IMR-90 (cell line): ENCODE measurements at regions not wholly inside any gene's neighbourhood (a gene's known extent, or its start where the extent isn't known, plus 50 kb on each side); places are given as distances from the start of the nearest gene placed in this dataset.
A peak's percentile ranks its signal among the peaks of the same experiment; 100 is the strongest.

ENCODE experiments used
- ATAC-seq: fragments of 200-7000 bp; cut with Tn5 transposase; 2 replicates; pipeline ENCODE4 v1.9.1; 2020; ENCODE audit warnings: low read depth, mild to moderate bottlenecking, moderate library complexity
- BruUV-seq: library from RNA; stranded (reverse); fragments of 400-500 nt; replicated peaks from 2 replicates; lab custom pipeline; 2021; lab: Mats Ljungman, UMichigan
- CTCF ChIA-PET: fragments of 300-600 bp; formaldehyde crosslinking; extraction: SDS; loops from one replicate; lab custom pipeline; 2021; ENCODE audit warnings: antibody characterized with exemption; lab: Yijun Ruan, JAX
- POLR2A ChIA-PET: fragments of 300-600 bp; sonication (Branson Sonifier 250); formaldehyde crosslinking; loops from one replicate; lab custom pipeline; 2022; ENCODE audit warnings: antibody characterized with exemption; ENCODE audit not compliant: unreplicated experiment; lab: Charles Lee
- DNase-seq: peaks from one replicate; pipeline ENCODE4 v3.0.0; 2013
- H2AFZ ChIP-seq: replicated peaks from 2 replicates; pipeline ENCODE3; 2013; ENCODE audit warnings: low read length, mild to moderate bottlenecking; ENCODE audit not compliant: poor library complexity
- H2AK5ac ChIP-seq: 2 replicates; pipeline ENCODE4 v1.6.1; 2013; ENCODE audit warnings: low read depth, low read length, inconsistent platforms
- H2AK9ac ChIP-seq: replicated peaks from 2 replicates; pipeline ENCODE3; 2013; ENCODE audit warnings: mild to moderate bottlenecking, low read depth, low read length, moderate library complexity; ENCODE audit not compliant: poor library complexity
- H2BK120ac ChIP-seq: 2 replicates; pipeline ENCODE4 v1.6.1; 2013; ENCODE audit warnings: low read depth, low read length, inconsistent platforms
- H2BK15ac ChIP-seq: 3 replicates; pipeline ENCODE4 v1.6.1; 2013; ENCODE audit warnings: low read depth, low read length, inconsistent platforms
- H2BK20ac ChIP-seq: 2 replicates; pipeline ENCODE4 v1.6.1; 2013; ENCODE audit warnings: low read depth, mild to moderate bottlenecking, inconsistent platforms, low read length, moderate library complexity
- H2BK5ac ChIP-seq: 2 replicates; pipeline ENCODE4 v1.6.1; 2013; ENCODE audit warnings: mild to moderate bottlenecking, low read depth, low read length, inconsistent platforms; ENCODE audit not compliant: poor library complexity, severe bottlenecking
- H3K14ac ChIP-seq: replicated peaks from 2 replicates; pipeline ENCODE4 v1.6.1; 2013; ENCODE audit warnings: low read depth, low read length, inconsistent platforms
- H3K18ac ChIP-seq: 2 replicates; pipeline ENCODE4 v1.6.1; 2013; ENCODE audit warnings: low read depth, low read length, control low read depth
- H3K23ac ChIP-seq: 2 replicates; pipeline ENCODE4 v1.6.1; 2013; ENCODE audit warnings: low read depth, low read length, inconsistent platforms
- H3K27ac ChIP-seq: 2 replicates; pipeline ENCODE4 v1.5.1; 2013; ENCODE audit warnings: mild to moderate bottlenecking, control low read depth, low read length; ENCODE audit not compliant: insufficient read depth
- H3K27me3 ChIP-seq: 2 replicates; pipeline ENCODE4 v1.6.1; 2013; ENCODE audit warnings: low read length; ENCODE audit not compliant: control insufficient read depth, insufficient read depth
- H3K36me3 ChIP-seq: 2 replicates; pipeline ENCODE4 v1.6.1; 2013; ENCODE audit warnings: low read length, mixed read lengths; ENCODE audit not compliant: control insufficient read depth, insufficient read depth
- H3K4ac ChIP-seq: 2 replicates; pipeline ENCODE4 v1.6.1; 2013; ENCODE audit warnings: low read depth, low read length, inconsistent platforms
- H3K4me1 ChIP-seq: 2 replicates; pipeline ENCODE4 v1.6.1; 2013; ENCODE audit warnings: low read length, mixed read lengths; ENCODE audit not compliant: control insufficient read depth, insufficient read depth
- H3K4me2 ChIP-seq: 2 replicates; pipeline ENCODE4 v1.6.1; 2013; ENCODE audit warnings: low read depth, mild to moderate bottlenecking, control low read depth, low read length, moderate library complexity
- H3K4me3 ChIP-seq: 2 replicates; pipeline ENCODE4 v1.5.1; 2013; ENCODE audit warnings: low read depth, mild to moderate bottlenecking, control low read depth, low read length, moderate library complexity; ENCODE audit not compliant: insufficient read depth
- H3K56ac ChIP-seq: 2 replicates; pipeline ENCODE4 v1.6.1; 2013; ENCODE audit warnings: low read length, inconsistent platforms; ENCODE audit not compliant: insufficient read depth; ENCODE audit errors: extremely low read depth
- H3K79me1 ChIP-seq, 2 experiments: 2 replicates each; pipeline ENCODE4 v1.6.1; 2013; ENCODE audit warnings: low read length in 2 of 2, inconsistent platforms in 1 of 2, low read depth in 1 of 2
- H3K9ac ChIP-seq: 2 replicates; pipeline ENCODE4 v1.6.1; 2013; ENCODE audit warnings: low read depth, low read length, control low read depth
- H3K9me1 ChIP-seq: 2 replicates; pipeline ENCODE4 v1.6.1; 2013; ENCODE audit warnings: low read length, inconsistent platforms; ENCODE audit not compliant: insufficient read depth
- H3K9me3 ChIP-seq: 2 replicates; pipeline ENCODE4 v1.6.1; 2013; ENCODE audit warnings: low read length; ENCODE audit not compliant: control insufficient read depth, insufficient read depth
- H4K20me1 ChIP-seq: 2 replicates; pipeline ENCODE4 v1.6.1; 2013; ENCODE audit warnings: low read length, inconsistent platforms; ENCODE audit not compliant: insufficient read depth
- H4K5ac ChIP-seq: 2 replicates; pipeline ENCODE4 v1.6.1; 2013; ENCODE audit warnings: mild to moderate bottlenecking, low read depth, low read length, control low read depth
- H4K8ac ChIP-seq, 2 experiments: 2 replicates each; pipeline ENCODE4 v1.6.1; 2013; ENCODE audit warnings: low read depth in 2 of 2, low read length in 2 of 2, control low read depth in 1 of 2, inconsistent platforms in 1 of 2
- H4K91ac ChIP-seq: 2 replicates; pipeline ENCODE4 v1.6.1; 2013; ENCODE audit warnings: low read depth, low read length, inconsistent platforms; ENCODE audit not compliant: insufficient read depth
- BHLHE40 ChIP-seq: fragments of 150-350 bp; IDR thresholded peaks from 2 replicates; pipeline ENCODE4 v1.6.1; 2016; ENCODE audit warnings: mild to moderate bottlenecking, low read depth, low read length
- FOS ChIP-seq: fragments of 150-350 bp; IDR thresholded peaks from 2 replicates; pipeline ENCODE4 v1.6.1; 2016; ENCODE audit warnings: low read depth, low read length
- MAFK ChIP-seq: IDR thresholded peaks from 2 replicates; pipeline ENCODE4 v1.6.1; 2012; ENCODE audit warnings: low read depth, low read length, improper control_type of control experiment
- MAZ ChIP-seq: IDR thresholded peaks from 2 replicates; pipeline ENCODE4 v1.6.1; 2012; ENCODE audit warnings: low read depth, mild to moderate bottlenecking, low read length, improper control_type of control experiment, moderate library complexity, borderline replicate concordance
- MXI1 ChIP-seq: IDR thresholded peaks from 2 replicates; pipeline ENCODE4 v1.6.1; 2012; ENCODE audit warnings: low read depth, mild to moderate bottlenecking, low read length, moderate library complexity, borderline replicate concordance
- NFE2L2 ChIP-seq: fragments of 150-350 bp; IDR thresholded peaks from 2 replicates; pipeline ENCODE4 v1.6.1; 2016; ENCODE audit warnings: low read depth, mild to moderate bottlenecking, low read length
- RAD21 ChIP-seq: IDR thresholded peaks from 2 replicates; pipeline ENCODE4 v1.6.1; 2012; ENCODE audit warnings: low read length, improper control_type of control experiment
- RCOR1 ChIP-seq: IDR thresholded peaks from 2 replicates; pipeline ENCODE4 v1.6.1; 2012; ENCODE audit warnings: mild to moderate bottlenecking, low read length, improper control_type of control experiment; ENCODE audit not compliant: insufficient replicate concordance
- RFX5 ChIP-seq: IDR thresholded peaks from 2 replicates; pipeline ENCODE4 v1.8.0; 2012; ENCODE audit warnings: low read depth, mild to moderate bottlenecking, low read length, moderate library complexity
- USF2 ChIP-seq: fragments of 150-350 bp; IDR thresholded peaks from 2 replicates; pipeline ENCODE4 v1.6.1; 2017; ENCODE audit warnings: mild to moderate bottlenecking, antibody characterized with exemption, low read length, low read depth
- WGBS, 2 experiments: methylation state at CpG; one replicate each; pipeline versions ENCODE4 v1.1.5 to v1.1.7; 2013; ENCODE audit warnings: missing lambda C conversion rate in 2 of 2; ENCODE audit not compliant: insufficient read length in 1 of 2; ENCODE audit errors: extremely low coverage in 2 of 2; 5-methylcytosine and 5-hydroxymethylcytosine counted together
- dilution Hi-C: fragments of 300-500 bp; cut with HindIII; formaldehyde crosslinking; loops from one replicate; pipeline ENCODE4 v1.14.3; 2018; ENCODE audit warnings: low sequenced_read_pairs; ENCODE audit not compliant: unreplicated experiment
- in situ Hi-C: fragments of 300-500 bp; cut with MboI; formaldehyde crosslinking; loops from 3 replicates; pipeline ENCODE4 v1.14.3; 2019; ENCODE audit warnings: low sequenced_read_pairs, inconsistent platforms, mixed read lengths
- intact Hi-C: fragments of 100-400 bp; cut with micrococcal nuclease; formaldehyde crosslinking; loops from 2 replicates; pipeline ENCODE4 v1.10.0; 2022

- ChIA-PET POLR2A (no interaction called here), CTCF (no interaction called here)
- DNase-seq (no peak), ATAC-seq (no peak)
- Histone ChIP-seq H3K56ac (no peak overlapping the region), H3K9me1 (no peaks in the 10 kb centered on the region), H3K4me1 (peaks cover 14% of the 10 kb centered on the region), H3K18ac (no peak overlapping the region), H2AK5ac (peak overlapping the region; percentile 98), H4K91ac (0 out of 2 replicates have a peak overlapping the region, but pooled peaks have one; percentile 25), H2BK120ac (peak overlapping the region; percentile 95; the same call in 1 of the 2 replicates), H3K4me2 (no peak overlapping the region), H3K23ac (no peak overlapping the region), H3K27ac (no peak overlapping the region), H2BK20ac (peak overlapping the region; percentile 92), H3K27me3 (no peaks in the 10 kb centered on the region), H4K20me1 (no peaks in the 10 kb centered on the region), H3K36me3 (no peaks in the 10 kb centered on the region), H3K79me1 (no peaks in the 10 kb centered on the region), H3K14ac (peak overlapping the region; percentile 17; the same call in 1 of the 2 replicates), H3K9me3 (no peaks in the 10 kb centered on the region), H2BK15ac (peak overlapping the region; percentile 92; the same call in 1 of the 3 replicates), H4K5ac (no peak overlapping the region), H2AK9ac (no peak overlapping the region), H2AFZ (no peak overlapping the region), H3K4me3 (no peak overlapping the region), H3K9ac (no peak overlapping the region), H4K8ac (peak overlapping the region in 1 of 2 experiments; percentile 7; a peak in 1 of 4 replicates), H3K4ac (peak overlapping the region; percentile 69; the same call in 1 of the 2 replicates), H2BK5ac (no peak overlapping the region)
- TF ChIP-seq RAD21 (no peak), MAZ (no peak), MXI1 (no peak), USF2 (no peak), FOS (no peak), NFE2L2 (no peak), RFX5 (no peak), MAFK (no peak), RCOR1 (no peak), BHLHE40 (no peak)
- dilution Hi-C loops, result loop anchor here (25.0 kb wide), 1 partner anchor 303 kb away; no protein-coding TSS in a partner anchor
- in situ Hi-C loops, result loop anchor here (5.0 kb wide), 1 partner anchor 333 kb away; no protein-coding TSS in a partner anchor
- WGBS, 2 experiments, result 85% methylated on average over 5 of the region's 10 CpGs; no CpG with 5 or more reads in 1 of the 2 experiments
- BruUV-seq, result no TSS peak
- intact Hi-C loops, result loop anchor here (2.0 to 10.0 kb wide), 3 partner anchors 155 to 511 kb away; no protein-coding TSS in a partner anchor
Observed at GRCh38 chr18:8989855-8990254, 112.6 kb upstream of the NDUFV2 start.
